ENCODE measurements at regions not wholly inside any gene's neighbourhood (a gene's known extent, or its start where the extent isn't known, plus 50 kb on each side); places are given as distances from the start of the nearest gene placed in this dataset.

GRCh38 chr22:49179886-49180682 is 647.6 kb downstream of the BRD1 start:
- TF ChIP-seq, protein P1, sequence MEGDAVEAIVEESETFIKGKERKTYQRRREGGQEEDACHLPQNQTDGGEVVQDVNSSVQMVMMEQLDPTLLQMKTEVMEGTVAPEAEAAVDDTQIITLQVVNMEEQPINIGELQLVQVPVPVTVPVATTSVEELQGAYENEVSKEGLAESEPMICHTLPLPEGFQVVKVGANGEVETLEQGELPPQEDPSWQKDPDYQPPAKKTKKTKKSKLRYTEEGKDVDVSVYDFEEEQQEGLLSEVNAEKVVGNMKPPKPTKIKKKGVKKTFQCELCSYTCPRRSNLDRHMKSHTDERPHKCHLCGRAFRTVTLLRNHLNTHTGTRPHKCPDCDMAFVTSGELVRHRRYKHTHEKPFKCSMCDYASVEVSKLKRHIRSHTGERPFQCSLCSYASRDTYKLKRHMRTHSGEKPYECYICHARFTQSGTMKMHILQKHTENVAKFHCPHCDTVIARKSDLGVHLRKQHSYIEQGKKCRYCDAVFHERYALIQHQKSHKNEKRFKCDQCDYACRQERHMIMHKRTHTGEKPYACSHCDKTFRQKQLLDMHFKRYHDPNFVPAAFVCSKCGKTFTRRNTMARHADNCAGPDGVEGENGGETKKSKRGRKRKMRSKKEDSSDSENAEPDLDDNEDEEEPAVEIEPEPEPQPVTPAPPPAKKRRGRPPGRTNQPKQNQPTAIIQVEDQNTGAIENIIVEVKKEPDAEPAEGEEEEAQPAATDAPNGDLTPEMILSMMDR (IDR thresholded peaks at IDR 0.05; ENCODE audit: unreplicated experiment in 3 of 3): no peak
- Mint-ChIP-seq H3K36me3 (ENCODE audit: low read depth) (no peaks in the 10 kb centered on the region), H3K27me3 (ENCODE audit: low read depth) (peaks cover 36% of the 10 kb centered on the region), H3K9me3 (peaks cover 3% of the 10 kb centered on the region), H3K4me1 (no peaks in the 10 kb centered on the region), H3K4me3 (no peak overlapping the region), H3K27ac (no peak overlapping the region)

- H3K36me3 Mint-ChIP-seq (ENCODE audit: low read depth): no peaks in the 10 kb centered on the region
- no peaks in the 10 kb centered on the region for H3K4me1 Mint-ChIP-seq
- TF ChIP-seq, protein P1 (IDR thresholded peaks at IDR 0.05; ENCODE audit: unreplicated experiment in 3 of 3): no peak
- H3K9me3 Mint-ChIP-seq: peaks cover 3% of the 10 kb centered on the region
- H3K27me3 Mint-ChIP-seq (ENCODE audit: low read depth): peaks cover 39% of the 10 kb centered on the region
- no peak overlapping the region for H3K27ac Mint-ChIP-seq
- no peak overlapping the region for H3K4me3 Mint-ChIP-seq
Measured at GRCh38 chr22:49179175-49179574, 648.5 kb downstream of the BRD1 start.

GRCh38 chr22:49178246-49179005 is 649.2 kb downstream of the BRD1 start:
- no peaks in the 10 kb centered on the region for H3K36me3 Mint-ChIP-seq (ENCODE audit: low read depth)
- TF ChIP-seq, protein P1 (IDR thresholded peaks at IDR 0.05; ENCODE audit: unreplicated experiment in 3 of 3): no peak
- no peaks in the 10 kb centered on the region for H3K4me1 Mint-ChIP-seq
- peaks cover 34% of the 10 kb centered on the region for H3K27me3 Mint-ChIP-seq (ENCODE audit: low read depth)
- H3K4me3 Mint-ChIP-seq: no peak overlapping the region
- H3K9me3 Mint-ChIP-seq: peaks cover 3% of the 10 kb centered on the region
- H3K27ac Mint-ChIP-seq: no peak overlapping the region

DNA sequence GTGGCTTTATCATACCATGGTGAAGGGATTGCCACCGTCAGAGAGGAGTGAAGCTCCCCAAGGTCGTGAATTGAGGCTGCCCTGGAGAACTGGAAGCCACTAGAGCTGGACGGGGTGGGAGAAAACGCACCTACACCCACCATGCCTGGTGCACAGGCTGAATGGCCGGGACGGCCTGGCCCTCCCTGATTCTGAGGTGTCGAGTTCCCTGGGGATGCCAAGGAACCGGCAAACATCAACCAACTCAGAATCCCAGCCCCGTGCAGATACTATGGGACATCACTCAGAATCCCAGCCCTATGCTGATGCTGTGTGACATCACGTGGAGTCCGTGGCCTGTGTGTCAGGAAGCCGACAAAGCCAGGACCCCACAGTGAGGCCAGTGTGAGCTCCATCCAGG is 650.0 kb downstream of the BRD1 start:
- TF ChIP-seq, protein P1 (IDR thresholded peaks at IDR 0.05; ENCODE audit: unreplicated experiment in 3 of 3): no peak
- Mint-ChIP-seq H3K4me3 (no peak overlapping the region), H3K27ac (no peak overlapping the region), H3K9me3 (peaks cover 3% of the 10 kb centered on the region), H3K4me1 (no peaks in the 10 kb centered on the region), H3K36me3 (ENCODE audit: low read depth) (no peaks in the 10 kb centered on the region), H3K27me3 (ENCODE audit: low read depth) (peaks cover 31% of the 10 kb centered on the region)

- peaks cover 3% of the 10 kb centered on the region for H3K9me3 Mint-ChIP-seq
- TF ChIP-seq, protein P1 (IDR thresholded peaks at IDR 0.05; ENCODE audit: unreplicated experiment in 3 of 3): no peak
- no peaks in the 10 kb centered on the region for H3K36me3 Mint-ChIP-seq (ENCODE audit: low read depth)
- H3K27ac Mint-ChIP-seq: no peak overlapping the region
- no peak overlapping the region for H3K4me3 Mint-ChIP-seq
- no peaks in the 10 kb centered on the region for H3K4me1 Mint-ChIP-seq
- peaks cover 35% of the 10 kb centered on the region for H3K27me3 Mint-ChIP-seq (ENCODE audit: low read depth)
Measured at GRCh38 chr22:49176956-49177355, 650.7 kb downstream of the BRD1 start.

Data from nephron (organoid).